Endothelial cell of umbilical vein (primary cell): ENCODE measurements at regions not wholly inside any gene's neighbourhood (a gene's known extent, or its start where the extent isn't known, plus 50 kb on each side); places are given as distances from the start of the nearest gene placed in this dataset.

Experiments used
- CTCF ChIP-seq, 2 donors: IDR thresholded peaks; 1 replicate in 1 of 2; 2 replicates in 1 of 2; pipeline ENCODE4 v1.5.1; 2011; ENCODE audit warnings: low read length in 2 of 2, mild to moderate bottlenecking in 2 of 2, moderate library complexity in 2 of 2, control low read depth in 1 of 2, inconsistent platforms in 1 of 2, low read depth in 1 of 2; ENCODE audit not compliant: insufficient read depth in 1 of 2; ENCODE audit errors: extremely low read depth in 1 of 2
- EZH2 ChIP-seq: IDR thresholded peaks from 2 replicates; pipeline ENCODE4 v1.6.1; 2012; ENCODE audit warnings: borderline replicate concordance, low read depth, mild to moderate bottlenecking, moderate library complexity, low read length, inconsistent platforms; ENCODE audit not compliant: severe bottlenecking
- FOS ChIP-seq: IDR thresholded peaks from 2 replicates; pipeline ENCODE4 v1.6.1; 2011; ENCODE audit warnings: mild to moderate bottlenecking, low read length, moderate library complexity, borderline replicate concordance; ENCODE audit not compliant: insufficient read depth
- GATA2 ChIP-seq: IDR thresholded peaks from 2 replicates; pipeline ENCODE4 v1.7.0; 2011; ENCODE audit warnings: low read depth, mild to moderate bottlenecking, moderate library complexity, mixed read lengths, low read length; ENCODE audit not compliant: insufficient read length, insufficient read depth
- JUN ChIP-seq: IDR thresholded peaks from 2 replicates; pipeline ENCODE4 v1.6.1; 2011; ENCODE audit warnings: borderline replicate concordance, low read depth; ENCODE audit not compliant: insufficient read length, insufficient read depth
- MAX ChIP-seq: IDR thresholded peaks from 2 replicates; pipeline ENCODE4 v1.6.1; 2011; ENCODE audit not compliant: insufficient read depth, insufficient read length
- MYC ChIP-seq: IDR thresholded peaks from one replicate; pipeline ENCODE4 v1.6.1; 2011; ENCODE audit warnings: mild to moderate bottlenecking, low read depth, low read length
- POLR2A ChIP-seq: IDR thresholded peaks from 2 replicates; pipeline ENCODE4 v1.6.1; 2012; ENCODE audit warnings: low read depth, mild to moderate bottlenecking, control low read depth, low read length
- POLR2AphosphoS5 ChIP-seq: IDR thresholded peaks from 2 replicates; pipeline ENCODE4 v1.6.1; 2012; ENCODE audit warnings: low read depth, mild to moderate bottlenecking, control low read depth, low read length, moderate library complexity; ENCODE audit not compliant: insufficient read depth

GRCh38 chr18:52163478-52163877, 176.5 kb upstream of the DCC start:
- TF ChIP-seq POLR2AphosphoS5: no peak
- no peak for TF ChIP-seq CTCF (IDR thresholded peaks at IDR 0.05; ENCODE audit: extremely low read depth in 1 of 2, insufficient read depth in 1 of 2, low read depth in 1 of 2, low read length in 2 of 2)
- no peak for TF ChIP-seq POLR2A
- TF ChIP-seq EZH2: no peak
- no peak for TF ChIP-seq MAX
- no peak for TF ChIP-seq MYC
- TF ChIP-seq JUN: no peak
- TF ChIP-seq GATA2: no peak
- no peak for TF ChIP-seq FOS
